Gastrocnemius medialis (tissue), 4 donors: ENCODE measurements at regions not wholly inside any gene's neighbourhood (a gene's known extent, or its start where the extent isn't known, plus 50 kb on each side); places are given as distances from the start of the nearest gene placed in this dataset.

Source experiments
- POLR2A ChIP-seq, 2 donors: fragments of 450-650 bp; IDR thresholded peaks; one replicate each; pipeline ENCODE4 v1.6.1; 2017; ENCODE audit warnings: antibody characterized with exemption in 2 of 2, mild to moderate bottlenecking in 2 of 2, moderate library complexity in 2 of 2
- TF ChIP-seq, protein P1 (sequence below), 5 experiments: fragments of 450-650 bp in 3 of 5; fragments of 200-600 bp in 2 of 5; sonication (generic) in 2 of 5; IDR thresholded peaks in 4 of 5; conservative IDR thresholded peaks in 1 of 5; 1 replicate in 4 of 5; 2 replicates in 1 of 5; pipeline ENCODE4 v1.5.1; 2016 to 2019; ENCODE audit warnings: antibody characterized with exemption in 5 of 5, mild to moderate bottlenecking in 3 of 5, moderate library complexity in 3 of 5

GRCh38 chr5:130545291-130545690 lies 619.8 kb downstream of the HINT1 start:
- TF ChIP-seq, protein P1, sequence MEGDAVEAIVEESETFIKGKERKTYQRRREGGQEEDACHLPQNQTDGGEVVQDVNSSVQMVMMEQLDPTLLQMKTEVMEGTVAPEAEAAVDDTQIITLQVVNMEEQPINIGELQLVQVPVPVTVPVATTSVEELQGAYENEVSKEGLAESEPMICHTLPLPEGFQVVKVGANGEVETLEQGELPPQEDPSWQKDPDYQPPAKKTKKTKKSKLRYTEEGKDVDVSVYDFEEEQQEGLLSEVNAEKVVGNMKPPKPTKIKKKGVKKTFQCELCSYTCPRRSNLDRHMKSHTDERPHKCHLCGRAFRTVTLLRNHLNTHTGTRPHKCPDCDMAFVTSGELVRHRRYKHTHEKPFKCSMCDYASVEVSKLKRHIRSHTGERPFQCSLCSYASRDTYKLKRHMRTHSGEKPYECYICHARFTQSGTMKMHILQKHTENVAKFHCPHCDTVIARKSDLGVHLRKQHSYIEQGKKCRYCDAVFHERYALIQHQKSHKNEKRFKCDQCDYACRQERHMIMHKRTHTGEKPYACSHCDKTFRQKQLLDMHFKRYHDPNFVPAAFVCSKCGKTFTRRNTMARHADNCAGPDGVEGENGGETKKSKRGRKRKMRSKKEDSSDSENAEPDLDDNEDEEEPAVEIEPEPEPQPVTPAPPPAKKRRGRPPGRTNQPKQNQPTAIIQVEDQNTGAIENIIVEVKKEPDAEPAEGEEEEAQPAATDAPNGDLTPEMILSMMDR (IDR thresholded peaks at IDR 0.05 in 4 of 5, conservative IDR thresholded peaks at IDR 0.05 in 1 of 5): no peak
- no peak for TF ChIP-seq POLR2A (IDR thresholded peaks at IDR 0.05)
